DND-41 (cell line): ENCODE measurements at regions not wholly inside any gene's neighbourhood (a gene's known extent, or its start where the extent isn't known, plus 50 kb on each side); places are given as distances from the start of the nearest gene placed in this dataset.

Experiments used
- CTCF ChIP-seq: IDR thresholded peaks from 2 replicates; pipeline ENCODE4 v1.5.1; 2012; ENCODE audit warnings: borderline replicate concordance, low read length, moderate library complexity, mild to moderate bottlenecking; ENCODE audit not compliant: poor library complexity, severe bottlenecking; ENCODE audit errors: extremely low read depth
- EZH2 ChIP-seq: IDR thresholded peaks from 3 replicates; pipeline ENCODE4 v1.6.1; 2012; ENCODE audit warnings: borderline replicate concordance, low read depth, mild to moderate bottlenecking, moderate library complexity, low read length, inconsistent platforms; ENCODE audit not compliant: severe bottlenecking

GRCh38 chr4:171472230-171472629, 341.0 kb upstream of the GALNTL6 start:
- TF ChIP-seq CTCF (no peak), EZH2 (no peak)
